Loucy (cell line): ENCODE measurements at regions not wholly inside any gene's neighbourhood (a gene's known extent, or its start where the extent isn't known, plus 50 kb on each side); places are given as distances from the start of the nearest gene placed in this dataset.

Experiments
- H2AFZ ChIP-seq: fragments of 200-600 bp; sonication (generic); 2 replicates; pipeline ENCODE4 v1.6.0; 2016; ENCODE audit warnings: antibody characterized with exemption, mild to moderate bottlenecking, low read length, moderate library complexity
- H3F3A ChIP-seq: fragments of 200-600 bp; 2 replicates; pipeline ENCODE4 v1.6.0; 2016; ENCODE audit warnings: antibody characterized with exemption, low read depth, mild to moderate bottlenecking
- H3K27me3 ChIP-seq: fragments of 200-600 bp; sonication (generic); 2 replicates; pipeline ENCODE4 v1.6.1; 2014; ENCODE audit warnings: low read length, mild to moderate bottlenecking; ENCODE audit not compliant: insufficient read depth, poor library complexity, severe bottlenecking
- H3K36me3 ChIP-seq: fragments of 200-600 bp; sonication (generic); 2 replicates; pipeline ENCODE4 v1.6.1; 2016; ENCODE audit warnings: low read length; ENCODE audit not compliant: insufficient read depth
- H3K4me1 ChIP-seq: fragments of 200-600 bp; sonication (generic); 2 replicates; pipeline ENCODE4 v1.5.1; 2014; ENCODE audit warnings: low read length, mild to moderate bottlenecking; ENCODE audit not compliant: insufficient read depth, poor library complexity, severe bottlenecking
- H3K4me2 ChIP-seq: fragments of 200-600 bp; sonication (generic); 2 replicates; pipeline ENCODE4 v1.6.0; 2014; ENCODE audit warnings: antibody characterized with exemption, low read length, low read depth, mild to moderate bottlenecking; ENCODE audit not compliant: poor library complexity, severe bottlenecking
- H3K4me3 ChIP-seq: fragments of 200-600 bp; sonication (generic); 2 replicates; pipeline ENCODE4 v1.5.1; 2014; ENCODE audit warnings: low read length, mild to moderate bottlenecking, mixed read lengths; ENCODE audit not compliant: poor library complexity, severe bottlenecking
- H3K79me2 ChIP-seq: fragments of 200-600 bp; sonication (generic); 2 replicates; pipeline ENCODE4 v1.6.1; 2014; ENCODE audit warnings: low read length; ENCODE audit not compliant: insufficient read depth
- H3K9ac ChIP-seq: fragments of 200-600 bp; sonication (generic); 2 replicates; pipeline ENCODE4 v1.6.0; 2014; ENCODE audit warnings: mild to moderate bottlenecking, low read depth, low read length, moderate library complexity; ENCODE audit not compliant: poor library complexity, severe bottlenecking
- H3K9me2 ChIP-seq: fragments of 200-600 bp; sonication (generic); replicated peaks from 2 replicates; pipeline ENCODE4 v1.6.1; 2016; ENCODE audit warnings: low read depth, low read length, mixed read lengths
- H3K9me3 ChIP-seq: fragments of 200-600 bp; sonication (generic); 2 replicates; pipeline ENCODE4 v1.6.1; 2014; ENCODE audit warnings: mild to moderate bottlenecking, antibody characterized with exemption, low read length, low read depth; ENCODE audit not compliant: insufficient read depth
- H4K20me1 ChIP-seq: fragments of 200-600 bp; sonication (generic); 2 replicates; pipeline ENCODE4 v1.6.0; 2014; ENCODE audit warnings: antibody characterized with exemption, low read length, mild to moderate bottlenecking; ENCODE audit not compliant: insufficient read depth, poor library complexity, severe bottlenecking
- EZH2phosphoT487 ChIP-seq: fragments of 200-600 bp; IDR thresholded peaks from 2 replicates; pipeline ENCODE4 v1.6.1; 2018; ENCODE audit warnings: antibody characterized with exemption, mild to moderate bottlenecking, moderate library complexity, borderline replicate concordance
- TF ChIP-seq, protein P1 (sequence below): fragments of 200-600 bp; sonication (generic); conservative IDR thresholded peaks from 2 replicates; pipeline ENCODE4 v1.5.1; 2014; ENCODE audit warnings: mild to moderate bottlenecking, antibody characterized with exemption, low read length

GRCh38 chr12:91885851-91886731 lies 259.6 kb downstream of the BTG1 start:
- Histone ChIP-seq H3K79me2 (no peaks in the 10 kb centered on the region), H3F3A (no peaks in the 10 kb centered on the region), H3K4me1 (no peaks in the 10 kb centered on the region), H3K9me3 (no peaks in the 10 kb centered on the region), H3K4me2 (no peak overlapping the region), H3K36me3 (no peaks in the 10 kb centered on the region), H3K9me2 (no peaks in the 10 kb centered on the region), H2AFZ (no peak overlapping the region), H3K9ac (no peak overlapping the region), H3K27me3 (no peaks in the 10 kb centered on the region), H3K4me3 (no peak overlapping the region), H4K20me1 (no peaks in the 10 kb centered on the region)
- TF ChIP-seq, protein P1, sequence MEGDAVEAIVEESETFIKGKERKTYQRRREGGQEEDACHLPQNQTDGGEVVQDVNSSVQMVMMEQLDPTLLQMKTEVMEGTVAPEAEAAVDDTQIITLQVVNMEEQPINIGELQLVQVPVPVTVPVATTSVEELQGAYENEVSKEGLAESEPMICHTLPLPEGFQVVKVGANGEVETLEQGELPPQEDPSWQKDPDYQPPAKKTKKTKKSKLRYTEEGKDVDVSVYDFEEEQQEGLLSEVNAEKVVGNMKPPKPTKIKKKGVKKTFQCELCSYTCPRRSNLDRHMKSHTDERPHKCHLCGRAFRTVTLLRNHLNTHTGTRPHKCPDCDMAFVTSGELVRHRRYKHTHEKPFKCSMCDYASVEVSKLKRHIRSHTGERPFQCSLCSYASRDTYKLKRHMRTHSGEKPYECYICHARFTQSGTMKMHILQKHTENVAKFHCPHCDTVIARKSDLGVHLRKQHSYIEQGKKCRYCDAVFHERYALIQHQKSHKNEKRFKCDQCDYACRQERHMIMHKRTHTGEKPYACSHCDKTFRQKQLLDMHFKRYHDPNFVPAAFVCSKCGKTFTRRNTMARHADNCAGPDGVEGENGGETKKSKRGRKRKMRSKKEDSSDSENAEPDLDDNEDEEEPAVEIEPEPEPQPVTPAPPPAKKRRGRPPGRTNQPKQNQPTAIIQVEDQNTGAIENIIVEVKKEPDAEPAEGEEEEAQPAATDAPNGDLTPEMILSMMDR, result no peak
- no peak for TF ChIP-seq EZH2phosphoT487

DNA sequence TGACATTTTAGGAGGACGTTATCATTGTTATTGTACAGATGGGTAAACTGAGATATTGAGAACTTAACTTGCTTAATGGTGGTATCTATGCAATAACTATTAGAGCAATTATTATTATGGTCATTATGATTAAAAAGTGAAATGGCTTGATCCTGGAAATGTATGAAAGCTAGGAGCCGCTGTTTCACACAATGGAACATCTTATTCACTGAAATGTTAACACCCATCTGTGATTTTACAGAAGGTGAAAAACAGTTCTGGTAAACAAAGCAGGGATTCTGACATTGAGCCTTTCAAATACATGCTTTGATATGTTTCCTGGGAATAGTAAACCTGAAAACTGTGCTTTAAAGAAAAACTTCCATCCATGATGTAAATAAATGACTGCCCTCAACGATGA lies 261.4 kb downstream of the BTG1 start:
- no peak overlapping the region for H3K4me2 ChIP-seq
- H3K27me3 ChIP-seq, result no peaks in the 10 kb centered on the region
- no peak overlapping the region for H2AFZ ChIP-seq
- H3K9me3 ChIP-seq, result no peaks in the 10 kb centered on the region
- no peaks in the 10 kb centered on the region for H3F3A ChIP-seq
- H3K4me3 ChIP-seq, result no peak overlapping the region
- H3K9ac ChIP-seq, result no peak overlapping the region
- no peaks in the 10 kb centered on the region for H4K20me1 ChIP-seq
- no peaks in the 10 kb centered on the region for H3K4me1 ChIP-seq
- H3K9me2 ChIP-seq, result no peaks in the 10 kb centered on the region
- no peaks in the 10 kb centered on the region for H3K79me2 ChIP-seq
- TF ChIP-seq, protein P1, result no peak
- no peak for TF ChIP-seq EZH2phosphoT487
- no peaks in the 10 kb centered on the region for H3K36me3 ChIP-seq

DNA sequence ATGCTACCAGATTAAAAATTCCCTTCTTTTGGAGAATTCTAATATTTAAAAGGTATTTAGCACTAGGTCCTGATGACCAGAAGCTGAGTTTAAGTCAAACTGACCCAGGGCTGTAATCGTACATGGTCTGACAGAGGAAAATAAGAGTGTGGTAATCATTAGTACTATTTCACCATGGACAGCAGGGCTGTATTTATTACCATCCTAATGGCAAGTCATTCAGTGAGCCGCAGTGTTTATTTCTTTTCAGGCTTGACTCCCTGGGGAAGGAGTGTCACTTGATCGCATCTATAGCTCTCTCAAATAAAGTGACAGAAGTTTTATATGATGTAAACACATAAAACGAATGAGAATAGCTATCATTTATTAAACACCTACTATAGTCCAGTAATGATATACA lies 261.8 kb downstream of the BTG1 start:
- H3K4me1 ChIP-seq, result no peaks in the 10 kb centered on the region
- no peaks in the 10 kb centered on the region for H3K36me3 ChIP-seq
- H3K4me2 ChIP-seq, result no peak overlapping the region
- H3K9me2 ChIP-seq, result no peaks in the 10 kb centered on the region
- no peaks in the 10 kb centered on the region for H4K20me1 ChIP-seq
- no peaks in the 10 kb centered on the region for H3F3A ChIP-seq
- TF ChIP-seq EZH2phosphoT487, result no peak
- TF ChIP-seq, protein P1, result no peak
- H3K27me3 ChIP-seq, result no peaks in the 10 kb centered on the region
- no peaks in the 10 kb centered on the region for H3K9me3 ChIP-seq
- H2AFZ ChIP-seq, result no peak overlapping the region
- no peaks in the 10 kb centered on the region for H3K79me2 ChIP-seq
- H3K4me3 ChIP-seq, result no peak overlapping the region
- no peak overlapping the region for H3K9ac ChIP-seq
